SU-DHL-6 (cell line): ENCODE measurements at regions not wholly inside any gene's neighbourhood (a gene's known extent, or its start where the extent isn't known, plus 50 kb on each side); places are given as distances from the start of the nearest gene placed in this dataset.
A peak's percentile ranks its signal among the peaks of the same experiment; 100 is the strongest.

Experiments used
- H2AFZ ChIP-seq: fragments of 200-600 bp; sonication (generic); 2 replicates; pipeline ENCODE4 v1.6.1; 2014; ENCODE audit warnings: low read depth, mild to moderate bottlenecking, moderate library complexity, mixed read lengths, antibody characterized with exemption, low read length; ENCODE audit not compliant: severe bottlenecking
- H3F3A ChIP-seq: fragments of 200-600 bp; shearing (Covaris generic); 2 replicates; pipeline ENCODE4 v1.6.0; 2016; ENCODE audit warnings: antibody characterized with exemption, mild to moderate bottlenecking; ENCODE audit not compliant: insufficient read depth
- H3K27ac ChIP-seq: fragments of 200-600 bp; sonication (generic); 2 replicates; pipeline ENCODE4 v1.5.1; 2016; ENCODE audit warnings: low read depth, mild to moderate bottlenecking, low read length, moderate library complexity, mixed read lengths
- H3K27me3 ChIP-seq: fragments of 200-600 bp; sonication (generic), shearing (Covaris generic); 2 replicates; pipeline ENCODE4 v1.6.0; 2014; ENCODE audit warnings: mild to moderate bottlenecking, low read length
- H3K36me3 ChIP-seq: fragments of 200-600 bp; sonication (generic); 2 replicates; pipeline ENCODE4 v1.6.1; 2014; ENCODE audit warnings: mild to moderate bottlenecking, low read length, mixed read lengths
- H3K4me2 ChIP-seq: fragments of 300-600, 200-600 bp; shearing (Covaris generic), sonication (generic); 2 replicates; pipeline ENCODE4 v1.6.0; 2014; ENCODE audit warnings: low read length, low read depth, mild to moderate bottlenecking; ENCODE audit not compliant: poor library complexity, severe bottlenecking
- H3K4me3 ChIP-seq: fragments of 200-600 bp; sonication (generic); 2 replicates; pipeline ENCODE4 v1.5.1; 2014; ENCODE audit warnings: antibody characterized with exemption, low read length, mild to moderate bottlenecking, mixed read lengths; ENCODE audit not compliant: insufficient read depth, poor library complexity, severe bottlenecking
- H3K79me2 ChIP-seq: fragments of 200-600 bp; sonication (generic); 2 replicates; pipeline ENCODE4 v1.6.1; 2014; ENCODE audit warnings: mild to moderate bottlenecking, low read length, moderate library complexity; ENCODE audit not compliant: insufficient read depth
- H3K9ac ChIP-seq: fragments of 200-600 bp; sonication (generic); 2 replicates; pipeline ENCODE4 v1.7.0; 2014; ENCODE audit warnings: mild to moderate bottlenecking, low read length
- H3K9me2 ChIP-seq: fragments of 200-600 bp; sonication (generic); replicated peaks from 2 replicates; pipeline ENCODE4 v1.6.1; 2014; ENCODE audit warnings: low read length; ENCODE audit not compliant: insufficient read depth
- H3K9me3 ChIP-seq: fragments of 200-600 bp; sonication (generic); 2 replicates; pipeline ENCODE4 v1.6.1; 2014; ENCODE audit warnings: low read length, mixed read lengths; ENCODE audit not compliant: insufficient read depth
- H4K20me1 ChIP-seq: fragments of 200-600 bp; sonication (generic); 2 replicates; pipeline ENCODE4 v1.6.1; 2014; ENCODE audit warnings: low read depth, mild to moderate bottlenecking, antibody characterized with exemption, low read length, moderate library complexity, mixed read lengths
- EZH2phosphoT487 ChIP-seq: fragments of 200-600 bp; sonication (generic), shearing (Covaris generic); conservative IDR thresholded peaks from 2 replicates; pipeline ENCODE4 v1.6.1; 2018; ENCODE audit warnings: mild to moderate bottlenecking, antibody characterized with exemption, low read length, moderate library complexity, mixed read lengths
- TF ChIP-seq, protein P1 (sequence below): fragments of 200-600 bp; sonication (generic); IDR thresholded peaks from one replicate; pipeline ENCODE4 v1.5.1; 2017; ENCODE audit warnings: antibody characterized with exemption, mild to moderate bottlenecking, low read length, moderate library complexity; ENCODE audit not compliant: insufficient read depth, poor library complexity, severe bottlenecking

DNA sequence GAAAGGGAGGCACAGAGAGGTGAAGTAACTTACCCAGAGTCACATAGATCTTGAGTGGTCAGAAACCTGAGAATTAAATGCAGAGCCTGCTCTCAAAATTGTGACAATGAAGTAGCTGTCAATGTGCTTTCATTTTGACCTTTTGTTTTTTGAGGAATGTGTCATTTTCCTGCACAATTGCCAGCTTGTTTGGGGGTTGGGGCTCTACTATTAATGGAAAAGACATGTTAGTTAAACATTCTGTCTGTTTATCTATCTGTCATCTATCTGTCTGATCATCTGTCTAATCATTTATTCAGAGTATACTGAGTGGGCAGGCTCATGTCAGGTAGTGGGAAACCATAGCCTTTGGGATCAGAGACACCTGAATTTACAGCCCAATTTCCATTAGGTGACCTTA, 428.4 kb downstream of the TSN start:
- Histone ChIP-seq H4K20me1 (no peaks in the 10 kb centered on the region), H3K4me2 (no peak overlapping the region), H3K27ac (no peak overlapping the region), H3K9ac (no peak overlapping the region), H3K79me2 (no peaks in the 10 kb centered on the region), H3K9me3 (no peaks in the 10 kb centered on the region), H3K27me3 (no peaks in the 10 kb centered on the region), H3K9me2 (no peaks in the 10 kb centered on the region), H2AFZ (no peak overlapping the region), H3F3A (no peaks in the 10 kb centered on the region), H3K36me3 (no peaks in the 10 kb centered on the region), H3K4me3 (no peak overlapping the region)
- no peak for TF ChIP-seq EZH2phosphoT487
- TF ChIP-seq, protein P1, sequence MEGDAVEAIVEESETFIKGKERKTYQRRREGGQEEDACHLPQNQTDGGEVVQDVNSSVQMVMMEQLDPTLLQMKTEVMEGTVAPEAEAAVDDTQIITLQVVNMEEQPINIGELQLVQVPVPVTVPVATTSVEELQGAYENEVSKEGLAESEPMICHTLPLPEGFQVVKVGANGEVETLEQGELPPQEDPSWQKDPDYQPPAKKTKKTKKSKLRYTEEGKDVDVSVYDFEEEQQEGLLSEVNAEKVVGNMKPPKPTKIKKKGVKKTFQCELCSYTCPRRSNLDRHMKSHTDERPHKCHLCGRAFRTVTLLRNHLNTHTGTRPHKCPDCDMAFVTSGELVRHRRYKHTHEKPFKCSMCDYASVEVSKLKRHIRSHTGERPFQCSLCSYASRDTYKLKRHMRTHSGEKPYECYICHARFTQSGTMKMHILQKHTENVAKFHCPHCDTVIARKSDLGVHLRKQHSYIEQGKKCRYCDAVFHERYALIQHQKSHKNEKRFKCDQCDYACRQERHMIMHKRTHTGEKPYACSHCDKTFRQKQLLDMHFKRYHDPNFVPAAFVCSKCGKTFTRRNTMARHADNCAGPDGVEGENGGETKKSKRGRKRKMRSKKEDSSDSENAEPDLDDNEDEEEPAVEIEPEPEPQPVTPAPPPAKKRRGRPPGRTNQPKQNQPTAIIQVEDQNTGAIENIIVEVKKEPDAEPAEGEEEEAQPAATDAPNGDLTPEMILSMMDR, result no peak

DNA sequence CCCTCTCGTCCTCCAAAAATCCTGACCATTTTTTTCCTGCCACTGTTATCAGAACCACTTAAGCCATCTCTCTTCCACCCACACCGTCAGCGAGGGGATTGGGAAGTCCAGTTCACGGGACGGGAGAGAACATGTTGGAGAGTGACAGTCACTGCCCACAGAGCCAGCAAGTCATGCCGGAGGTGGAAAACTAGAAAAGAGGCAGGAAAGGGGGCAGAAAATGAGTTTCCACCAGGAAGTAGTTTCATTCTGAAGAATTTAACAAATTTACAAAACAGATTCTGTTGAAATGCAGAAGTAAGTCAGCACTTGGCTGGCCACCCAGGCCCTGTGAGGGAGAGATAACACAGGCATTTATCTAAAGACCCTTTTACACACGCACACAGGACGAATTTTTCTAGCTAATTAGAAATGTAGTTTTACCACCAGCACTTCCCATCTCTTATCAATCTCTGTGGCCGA, 431.3 kb downstream of the TSN start:
- Histone ChIP-seq H3K9ac (no peak overlapping the region), H4K20me1 (no peaks in the 10 kb centered on the region), H3K4me2 (no peak overlapping the region), H2AFZ (no peak overlapping the region), H3F3A (no peaks in the 10 kb centered on the region), H3K9me3 (no peaks in the 10 kb centered on the region), H3K27me3 (no peaks in the 10 kb centered on the region), H3K79me2 (no peaks in the 10 kb centered on the region), H3K4me3 (no peak overlapping the region), H3K36me3 (no peaks in the 10 kb centered on the region), H3K27ac (no peak overlapping the region), H3K9me2 (no peaks in the 10 kb centered on the region)
- TF ChIP-seq, protein P1, result no peak
- no peak for TF ChIP-seq EZH2phosphoT487

DNA sequence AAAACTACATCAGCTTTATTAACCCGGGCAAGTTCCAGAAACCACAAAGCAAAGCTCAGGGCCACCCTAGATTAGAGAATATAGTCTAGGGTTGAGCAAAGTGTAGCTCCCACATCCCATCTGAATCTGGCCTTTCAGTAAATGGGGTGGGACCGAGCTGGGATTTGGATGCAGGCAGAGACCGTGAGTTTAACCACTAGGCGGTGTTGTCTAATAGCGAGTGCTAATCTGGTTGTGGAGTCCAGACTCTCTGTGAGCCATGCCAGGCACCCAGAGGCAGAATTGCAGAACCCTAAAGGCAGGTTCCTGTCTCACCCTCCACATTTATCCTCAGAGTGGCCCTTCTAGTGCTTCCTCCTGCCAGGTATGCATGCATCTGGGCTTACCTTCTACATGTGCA, 435.9 kb downstream of the TSN start:
- Histone ChIP-seq H4K20me1 (no peaks in the 10 kb centered on the region), H3K9me3 (no peaks in the 10 kb centered on the region), H3K27ac (no peak overlapping the region), H2AFZ (no peak overlapping the region), H3K9me2 (no peaks in the 10 kb centered on the region), H3K27me3 (no peaks in the 10 kb centered on the region), H3K79me2 (no peaks in the 10 kb centered on the region), H3F3A (no peaks in the 10 kb centered on the region), H3K36me3 (no peaks in the 10 kb centered on the region), H3K9ac (no peak overlapping the region), H3K4me3 (no peak overlapping the region), H3K4me2 (no peak overlapping the region)
- TF ChIP-seq, protein P1, result peak; percentile 29
- no peak for TF ChIP-seq EZH2phosphoT487

DNA sequence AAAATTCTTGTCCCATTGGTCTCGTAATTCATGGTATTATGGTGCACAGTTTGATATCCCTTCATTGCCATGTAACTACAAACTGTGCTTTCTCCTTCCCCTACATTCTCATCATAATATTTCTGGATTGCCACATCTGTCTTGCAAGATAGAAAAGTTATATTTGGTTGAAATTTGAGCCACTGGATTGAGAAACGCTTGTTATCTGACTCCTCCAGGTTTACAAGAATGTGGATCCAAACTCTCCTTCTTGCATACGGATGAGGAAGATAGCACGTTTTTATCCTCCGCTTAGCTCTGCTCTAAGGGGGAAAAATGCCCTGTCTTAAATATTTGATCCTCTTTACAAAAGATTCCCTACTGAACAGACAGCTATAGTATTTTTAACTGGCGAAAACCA, 438.2 kb downstream of the TSN start:
- Histone ChIP-seq H3K36me3 (no peaks in the 10 kb centered on the region), H4K20me1 (no peaks in the 10 kb centered on the region), H3K4me2 (no peak overlapping the region), H3F3A (no peaks in the 10 kb centered on the region), H3K27ac (no peak overlapping the region), H3K4me3 (no peak overlapping the region), H2AFZ (no peak overlapping the region), H3K27me3 (no peaks in the 10 kb centered on the region), H3K79me2 (no peaks in the 10 kb centered on the region), H3K9me3 (no peaks in the 10 kb centered on the region), H3K9me2 (no peaks in the 10 kb centered on the region), H3K9ac (no peak overlapping the region)
- TF ChIP-seq EZH2phosphoT487, result no peak
- TF ChIP-seq, protein P1, result no peak
